ENCODE measurements at regions not wholly inside any gene's neighbourhood (a gene's known extent, or its start where the extent isn't known, plus 50 kb on each side); places are given as distances from the start of the nearest gene placed in this dataset.

GRCh38 chr15:88345962-88346361 lies 89.4 kb upstream of the NTRK3 start:
- H3K4ac ChIP-seq (ENCODE audit: low read depth, low read length), result no peak overlapping the region
- H2BK5ac ChIP-seq (ENCODE audit: low read length), result no peak overlapping the region
- no peaks in the 10 kb centered on the region for H3K36me3 ChIP-seq (ENCODE audit: control insufficient read depth, insufficient read depth, low read length)
- no peak overlapping the region for H4K5ac ChIP-seq (ENCODE audit: low read length)
- no peaks in the 10 kb centered on the region for H3K4me1 ChIP-seq (ENCODE audit: control insufficient read depth, low read depth, low read length)
- no peak overlapping the region for H2AK5ac ChIP-seq (ENCODE audit: low read length)
- H3K79me2 ChIP-seq (ENCODE audit: control insufficient read depth, insufficient read depth, low read length), result no peaks in the 10 kb centered on the region
- H3K27ac ChIP-seq (ENCODE audit: low read depth, low read length), result no peak overlapping the region
- no peak overlapping the region for H3K4me3 ChIP-seq (ENCODE audit: low read length)
- no peaks in the 10 kb centered on the region for H3K79me1 ChIP-seq (ENCODE audit: low read length)
- H2BK15ac ChIP-seq (replicated peaks; ENCODE audit: low read depth), result no peak overlapping the region
- DNase-seq, result no peak
- no peaks in the 10 kb centered on the region for H3K27me3 ChIP-seq (ENCODE audit: insufficient read depth, low read length, poor library complexity)
- H3K18ac ChIP-seq (ENCODE audit: low read length), result no peak overlapping the region
- no peak overlapping the region for H2BK120ac ChIP-seq (ENCODE audit: low read depth, low read length)
- no peak overlapping the region for H3K56ac ChIP-seq (ENCODE audit: low read length)
- no peak overlapping the region for H4K8ac ChIP-seq (ENCODE audit: low read depth, low read length)
- WGBS (ENCODE audit: extremely low coverage, insufficient coverage, low lambda C conversion rate), result no CpG with 5 or more reads among the region's 4 CpGs
- no peak overlapping the region for H3K9ac ChIP-seq (ENCODE audit: low read length)
- no peak overlapping the region for H3K23ac ChIP-seq (ENCODE audit: low read length)
- H3K4me2 ChIP-seq (ENCODE audit: low read length), result no peak overlapping the region

GRCh38 chr15:88344786-88345185 lies 88.2 kb upstream of the NTRK3 start:
- no peak overlapping the region for H3K4ac ChIP-seq (ENCODE audit: low read depth, low read length)
- no peaks in the 10 kb centered on the region for H3K79me1 ChIP-seq (ENCODE audit: low read length)
- no peak overlapping the region for H2AK5ac ChIP-seq (ENCODE audit: low read length)
- H3K27ac ChIP-seq (ENCODE audit: low read depth, low read length), result no peak overlapping the region
- H4K5ac ChIP-seq (ENCODE audit: low read length), result no peak overlapping the region
- no peak overlapping the region for H3K4me2 ChIP-seq (ENCODE audit: low read length)
- H3K9ac ChIP-seq (ENCODE audit: low read length), result no peak overlapping the region
- H2BK120ac ChIP-seq (ENCODE audit: low read depth, low read length), result no peak overlapping the region
- no peaks in the 10 kb centered on the region for H3K4me1 ChIP-seq (ENCODE audit: control insufficient read depth, low read depth, low read length)
- H3K79me2 ChIP-seq (ENCODE audit: control insufficient read depth, insufficient read depth, low read length), result no peaks in the 10 kb centered on the region
- no peaks in the 10 kb centered on the region for H3K36me3 ChIP-seq (ENCODE audit: control insufficient read depth, insufficient read depth, low read length)
- H4K8ac ChIP-seq (ENCODE audit: low read depth, low read length), result no peak overlapping the region
- H3K56ac ChIP-seq (ENCODE audit: low read length), result no peak overlapping the region
- H3K23ac ChIP-seq (ENCODE audit: low read length), result no peak overlapping the region
- no CpG with 5 or more reads among the region's 2 CpGs for WGBS (ENCODE audit: extremely low coverage, insufficient coverage, low lambda C conversion rate)
- no peak for DNase-seq
- H3K4me3 ChIP-seq (ENCODE audit: low read length), result no peak overlapping the region
- H2BK15ac ChIP-seq (replicated peaks; ENCODE audit: low read depth), result no peak overlapping the region
- H3K18ac ChIP-seq (ENCODE audit: low read length), result no peak overlapping the region
- no peaks in the 10 kb centered on the region for H3K27me3 ChIP-seq (ENCODE audit: insufficient read depth, low read length, poor library complexity)
- H2BK5ac ChIP-seq (ENCODE audit: low read length), result no peak overlapping the region

GRCh38 chr15:88342666-88343065 lies 86.1 kb upstream of the NTRK3 start:
- H3K79me1 ChIP-seq (ENCODE audit: low read length), result no peaks in the 10 kb centered on the region
- DNase-seq, result no peak
- H3K9ac ChIP-seq (ENCODE audit: low read length), result no peak overlapping the region
- H2BK15ac ChIP-seq (replicated peaks; ENCODE audit: low read depth), result no peak overlapping the region
- no peak overlapping the region for H3K4ac ChIP-seq (ENCODE audit: low read depth, low read length)
- H2BK120ac ChIP-seq (ENCODE audit: low read depth, low read length), result no peak overlapping the region
- no peak overlapping the region for H2AK5ac ChIP-seq (ENCODE audit: low read length)
- WGBS (ENCODE audit: extremely low coverage, insufficient coverage, low lambda C conversion rate), result no CpG with 5 or more reads among the region's 2 CpGs
- no peak overlapping the region for H4K5ac ChIP-seq (ENCODE audit: low read length)
- no peaks in the 10 kb centered on the region for H3K27me3 ChIP-seq (ENCODE audit: insufficient read depth, low read length, poor library complexity)
- no peak overlapping the region for H3K18ac ChIP-seq (ENCODE audit: low read length)
- H3K27ac ChIP-seq (ENCODE audit: low read depth, low read length), result no peak overlapping the region
- no peaks in the 10 kb centered on the region for H3K4me1 ChIP-seq (ENCODE audit: control insufficient read depth, low read depth, low read length)
- H3K79me2 ChIP-seq (ENCODE audit: control insufficient read depth, insufficient read depth, low read length), result no peaks in the 10 kb centered on the region
- no peaks in the 10 kb centered on the region for H3K36me3 ChIP-seq (ENCODE audit: control insufficient read depth, insufficient read depth, low read length)
- H4K8ac ChIP-seq (ENCODE audit: low read depth, low read length), result no peak overlapping the region
- no peak overlapping the region for H3K4me2 ChIP-seq (ENCODE audit: low read length)
- no peak overlapping the region for H2BK5ac ChIP-seq (ENCODE audit: low read length)
- H3K56ac ChIP-seq (ENCODE audit: low read length), result no peak overlapping the region
- no peak overlapping the region for H3K4me3 ChIP-seq (ENCODE audit: low read length)
- no peak overlapping the region for H3K23ac ChIP-seq (ENCODE audit: low read length)

- H3K27ac ChIP-seq (ENCODE audit: low read depth, low read length), result no peak overlapping the region
- H2BK15ac ChIP-seq (replicated peaks; ENCODE audit: low read depth), result no peak overlapping the region
- H3K4ac ChIP-seq (ENCODE audit: low read depth, low read length), result no peak overlapping the region
- DNase-seq, result no peak
- no peak overlapping the region for H3K4me3 ChIP-seq (ENCODE audit: low read length)
- H3K36me3 ChIP-seq (ENCODE audit: control insufficient read depth, insufficient read depth, low read length), result no peaks in the 10 kb centered on the region
- no peak overlapping the region for H3K4me2 ChIP-seq (ENCODE audit: low read length)
- WGBS (ENCODE audit: extremely low coverage, insufficient coverage, low lambda C conversion rate), result no CpG with 5 or more reads among the region's 2 CpGs
- no peak overlapping the region for H4K5ac ChIP-seq (ENCODE audit: low read length)
- no peaks in the 10 kb centered on the region for H3K79me2 ChIP-seq (ENCODE audit: control insufficient read depth, insufficient read depth, low read length)
- no peaks in the 10 kb centered on the region for H3K27me3 ChIP-seq (ENCODE audit: insufficient read depth, low read length, poor library complexity)
- H3K79me1 ChIP-seq (ENCODE audit: low read length), result no peaks in the 10 kb centered on the region
- H2BK120ac ChIP-seq (ENCODE audit: low read depth, low read length), result no peak overlapping the region
- no peak overlapping the region for H3K18ac ChIP-seq (ENCODE audit: low read length)
- H3K4me1 ChIP-seq (ENCODE audit: control insufficient read depth, low read depth, low read length), result no peaks in the 10 kb centered on the region
- no peak overlapping the region for H2AK5ac ChIP-seq (ENCODE audit: low read length)
- no peak overlapping the region for H3K56ac ChIP-seq (ENCODE audit: low read length)
- H3K9ac ChIP-seq (ENCODE audit: low read length), result no peak overlapping the region
- H4K8ac ChIP-seq (ENCODE audit: low read depth, low read length), result no peak overlapping the region
- no peak overlapping the region for H2BK5ac ChIP-seq (ENCODE audit: low read length)
- no peak overlapping the region for H3K23ac ChIP-seq (ENCODE audit: low read length)
These were observed 85.1 kb upstream of the NTRK3 start for GRCh38 chr15:88341653-88342052.

- no peak overlapping the region for H4K5ac ChIP-seq (ENCODE audit: low read length)
- H4K8ac ChIP-seq (ENCODE audit: low read depth, low read length), result no peak overlapping the region
- no peaks in the 10 kb centered on the region for H3K27me3 ChIP-seq (ENCODE audit: insufficient read depth, low read length, poor library complexity)
- no peak overlapping the region for H3K18ac ChIP-seq (ENCODE audit: low read length)
- H3K4me1 ChIP-seq (ENCODE audit: control insufficient read depth, low read depth, low read length), result no peaks in the 10 kb centered on the region
- H3K27ac ChIP-seq (ENCODE audit: low read depth, low read length), result no peak overlapping the region
- H3K4ac ChIP-seq (ENCODE audit: low read depth, low read length), result no peak overlapping the region
- H3K4me3 ChIP-seq (ENCODE audit: low read length), result no peak overlapping the region
- no peak overlapping the region for H3K56ac ChIP-seq (ENCODE audit: low read length)
- H3K4me2 ChIP-seq (ENCODE audit: low read length), result no peak overlapping the region
- H2AK5ac ChIP-seq (ENCODE audit: low read length), result no peak overlapping the region
- no peaks in the 10 kb centered on the region for H3K36me3 ChIP-seq (ENCODE audit: control insufficient read depth, insufficient read depth, low read length)
- no CpG with 5 or more reads among the region's 5 CpGs for WGBS (ENCODE audit: extremely low coverage, insufficient coverage, low lambda C conversion rate)
- no peaks in the 10 kb centered on the region for H3K79me2 ChIP-seq (ENCODE audit: control insufficient read depth, insufficient read depth, low read length)
- no peak overlapping the region for H2BK120ac ChIP-seq (ENCODE audit: low read depth, low read length)
- H3K9ac ChIP-seq (ENCODE audit: low read length), result no peak overlapping the region
- H2BK15ac ChIP-seq (replicated peaks; ENCODE audit: low read depth), result no peak overlapping the region
- H3K23ac ChIP-seq (ENCODE audit: low read length), result no peak overlapping the region
- H2BK5ac ChIP-seq (ENCODE audit: low read length), result no peak overlapping the region
- DNase-seq, result no peak
- H3K79me1 ChIP-seq (ENCODE audit: low read length), result no peaks in the 10 kb centered on the region
These were observed 84.5 kb upstream of the NTRK3 start for GRCh38 chr15:88341006-88341405.

- H3K23ac ChIP-seq (ENCODE audit: low read length), result no peak overlapping the region
- no peak overlapping the region for H4K8ac ChIP-seq (ENCODE audit: low read depth, low read length)
- no peak overlapping the region for H4K5ac ChIP-seq (ENCODE audit: low read length)
- no peak overlapping the region for H2AK5ac ChIP-seq (ENCODE audit: low read length)
- H2BK5ac ChIP-seq (ENCODE audit: low read length), result no peak overlapping the region
- no peak overlapping the region for H2BK15ac ChIP-seq (replicated peaks; ENCODE audit: low read depth)
- no peak overlapping the region for H3K27ac ChIP-seq (ENCODE audit: low read depth, low read length)
- no peaks in the 10 kb centered on the region for H3K36me3 ChIP-seq (ENCODE audit: control insufficient read depth, insufficient read depth, low read length)
- H3K79me2 ChIP-seq (ENCODE audit: control insufficient read depth, insufficient read depth, low read length), result no peaks in the 10 kb centered on the region
- no peak overlapping the region for H3K4ac ChIP-seq (ENCODE audit: low read depth, low read length)
- H3K9ac ChIP-seq (ENCODE audit: low read length), result no peak overlapping the region
- H3K79me1 ChIP-seq (ENCODE audit: low read length), result no peaks in the 10 kb centered on the region
- no peaks in the 10 kb centered on the region for H3K27me3 ChIP-seq (ENCODE audit: insufficient read depth, low read length, poor library complexity)
- H3K56ac ChIP-seq (ENCODE audit: low read length), result no peak overlapping the region
- H2BK120ac ChIP-seq (ENCODE audit: low read depth, low read length), result no peak overlapping the region
- H3K4me3 ChIP-seq (ENCODE audit: low read length), result no peak overlapping the region
- H3K4me2 ChIP-seq (ENCODE audit: low read length), result no peak overlapping the region
- no peak overlapping the region for H3K18ac ChIP-seq (ENCODE audit: low read length)
- no CpG with 5 or more reads among the region's 1 CpG for WGBS (ENCODE audit: extremely low coverage, insufficient coverage, low lambda C conversion rate)
- peak; percentile 49 for DNase-seq
- H3K4me1 ChIP-seq (ENCODE audit: control insufficient read depth, low read depth, low read length), result no peaks in the 10 kb centered on the region
These were observed 81.5 kb upstream of the NTRK3 start for GRCh38 chr15:88337993-88338392.
